Peyer's patch (tissue), 4 donors: ENCODE measurements at regions not wholly inside any gene's neighbourhood (a gene's known extent, or its start where the extent isn't known, plus 50 kb on each side); places are given as distances from the start of the nearest gene placed in this dataset.

Experiments
- DNase-seq, 3 donors: peaks; one replicate each; pipeline ENCODE4 v3.0.0-alpha.2; 2017 to 2019
- H3K27ac ChIP-seq, 4 donors: fragments of 200-600 bp; sonication (generic); one replicate each; pipeline ENCODE4 v1.5.1; 2016 to 2019
- H3K27me3 ChIP-seq, 2 donors: fragments of 200-600 bp; sonication (generic); one replicate each; pipeline ENCODE4 v1.5.1; 2019
- H3K36me3 ChIP-seq, 3 donors: fragments of 200-600 bp; sonication (generic); one replicate each; pipeline ENCODE4 v1.5.1; 2016 to 2019
- H3K4me1 ChIP-seq, 4 donors: fragments of 200-600 bp; sonication (generic); one replicate each; pipeline ENCODE4 v1.5.1; 2016 to 2019
- H3K4me3 ChIP-seq, 4 donors: fragments of 200-600 bp; sonication (generic); 1 replicate in 3 of 4; 2 replicates in 1 of 4; pipeline ENCODE4 v1.5.1; 2016 to 2019; ENCODE audit warnings: mild to moderate bottlenecking in 1 of 4
- H3K9me3 ChIP-seq, 4 donors: fragments of 200-600 bp; sonication (generic); one replicate each; pipeline ENCODE4 v1.5.1; 2016 to 2019; ENCODE audit warnings: mild to moderate bottlenecking in 1 of 4
- CTCF ChIP-seq, 6 experiments: fragments of 450-650 bp in 4 of 6; fragments of 200-600 bp in 2 of 6; sonication (generic) in 1 of 6; IDR thresholded peaks; one replicate each; pipeline ENCODE4 v1.5.1; 2017 to 2019; ENCODE audit warnings: antibody characterized with exemption in 6 of 6, mild to moderate bottlenecking in 3 of 6, moderate library complexity in 1 of 6
- POLR2A ChIP-seq, 2 donors: fragments of 450-650 bp; IDR thresholded peaks; one replicate each; pipeline ENCODE4 v1.5.1; 2017; ENCODE audit warnings: antibody characterized with exemption in 2 of 2, mild to moderate bottlenecking in 2 of 2, moderate library complexity in 2 of 2

- peak in 1 of 3 donors; percentile 34 for DNase-seq
- H3K4me3 ChIP-seq: no peak overlapping the region
- no peaks in the 10 kb centered on the region for H3K9me3 ChIP-seq
- no peaks in the 10 kb centered on the region for H3K27me3 ChIP-seq
- H3K36me3 ChIP-seq: no peaks in the 10 kb centered on the region
- H3K4me1 ChIP-seq: no peaks in the 10 kb centered on the region
- no peak overlapping the region for H3K27ac ChIP-seq
- TF ChIP-seq CTCF (IDR thresholded peaks at IDR 0.05) (no peak), POLR2A (IDR thresholded peaks at IDR 0.05) (no peak)
Measured at GRCh38 chr7:155999631-156000489, 187.6 kb upstream of the SHH start.

GRCh38 chr7:155998766-155999630 lies 186.7 kb upstream of the SHH start:
- no peaks in the 10 kb centered on the region for H3K9me3 ChIP-seq
- no peaks in the 10 kb centered on the region for H3K27me3 ChIP-seq
- H3K4me1 ChIP-seq: no peaks in the 10 kb centered on the region
- H3K27ac ChIP-seq: no peak overlapping the region
- peak in 1 of 3 donors; percentile 40 for DNase-seq
- no peaks in the 10 kb centered on the region for H3K36me3 ChIP-seq
- H3K4me3 ChIP-seq: no peak overlapping the region
- TF ChIP-seq CTCF (IDR thresholded peaks at IDR 0.05) (no peak), POLR2A (IDR thresholded peaks at IDR 0.05) (no peak)

GRCh38 chr7:155998328-155998691 lies 186.0 kb upstream of the SHH start:
- Histone ChIP-seq H3K27me3 (no peaks in the 10 kb centered on the region), H3K4me1 (no peaks in the 10 kb centered on the region), H3K9me3 (no peaks in the 10 kb centered on the region), H3K27ac (no peak overlapping the region), H3K36me3 (no peaks in the 10 kb centered on the region), H3K4me3 (no peak overlapping the region)
- DNase-seq: peak in 2 of 3 donors; percentile 19 to 22
- no peak for TF ChIP-seq POLR2A (IDR thresholded peaks at IDR 0.05)
- no peak for TF ChIP-seq CTCF (IDR thresholded peaks at IDR 0.05)

- H3K36me3 ChIP-seq: no peaks in the 10 kb centered on the region
- H3K4me3 ChIP-seq: no peak overlapping the region
- H3K27ac ChIP-seq: no peak overlapping the region
- no peaks in the 10 kb centered on the region for H3K4me1 ChIP-seq
- H3K9me3 ChIP-seq: no peaks in the 10 kb centered on the region
- no peaks in the 10 kb centered on the region for H3K27me3 ChIP-seq
- TF ChIP-seq CTCF (IDR thresholded peaks at IDR 0.05) (no peak), POLR2A (IDR thresholded peaks at IDR 0.05) (no peak)
- peak in 2 of 3 donors; percentile 29 to 31 for DNase-seq
Measured at GRCh38 chr7:155997431-155998327, 185.4 kb upstream of the SHH start.

GRCh38 chr7:155996718-155997280 lies 184.5 kb upstream of the SHH start:
- Histone ChIP-seq H3K36me3 (no peaks in the 10 kb centered on the region), H3K4me1 (no peaks in the 10 kb centered on the region), H3K27me3 (no peaks in the 10 kb centered on the region), H3K9me3 (no peaks in the 10 kb centered on the region), H3K4me3 (no peak overlapping the region), H3K27ac (no peak overlapping the region)
- TF ChIP-seq POLR2A (IDR thresholded peaks at IDR 0.05): no peak
- no peak for TF ChIP-seq CTCF (IDR thresholded peaks at IDR 0.05)
- peak in 2 of 3 donors; percentile 10 to 15 for DNase-seq
